ENCODE measurements at regions not wholly inside any gene's neighbourhood (a gene's known extent, or its start where the extent isn't known, plus 50 kb on each side); places are given as distances from the start of the nearest gene placed in this dataset.

DNA sequence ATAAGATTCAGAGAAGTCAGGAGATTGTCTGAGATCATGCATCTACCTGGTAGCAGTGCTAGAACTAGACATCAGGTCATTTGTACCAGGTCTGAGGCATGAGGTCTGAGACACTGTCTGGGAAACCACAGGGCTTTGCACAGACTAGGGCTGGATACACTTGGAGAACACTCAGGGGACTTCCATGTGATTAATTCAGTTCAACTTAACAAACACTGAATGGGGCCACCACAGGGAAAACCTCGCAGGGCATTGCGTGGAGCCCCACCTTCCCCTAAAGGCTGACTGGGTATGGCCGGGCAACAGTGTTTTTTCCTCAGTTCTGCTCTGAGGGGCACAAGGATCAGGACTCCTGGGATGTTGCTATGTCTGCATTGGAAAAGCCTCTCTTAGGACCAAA lies 86.5 kb upstream of the WARS2 start:
- TF ChIP-seq, protein P1, sequence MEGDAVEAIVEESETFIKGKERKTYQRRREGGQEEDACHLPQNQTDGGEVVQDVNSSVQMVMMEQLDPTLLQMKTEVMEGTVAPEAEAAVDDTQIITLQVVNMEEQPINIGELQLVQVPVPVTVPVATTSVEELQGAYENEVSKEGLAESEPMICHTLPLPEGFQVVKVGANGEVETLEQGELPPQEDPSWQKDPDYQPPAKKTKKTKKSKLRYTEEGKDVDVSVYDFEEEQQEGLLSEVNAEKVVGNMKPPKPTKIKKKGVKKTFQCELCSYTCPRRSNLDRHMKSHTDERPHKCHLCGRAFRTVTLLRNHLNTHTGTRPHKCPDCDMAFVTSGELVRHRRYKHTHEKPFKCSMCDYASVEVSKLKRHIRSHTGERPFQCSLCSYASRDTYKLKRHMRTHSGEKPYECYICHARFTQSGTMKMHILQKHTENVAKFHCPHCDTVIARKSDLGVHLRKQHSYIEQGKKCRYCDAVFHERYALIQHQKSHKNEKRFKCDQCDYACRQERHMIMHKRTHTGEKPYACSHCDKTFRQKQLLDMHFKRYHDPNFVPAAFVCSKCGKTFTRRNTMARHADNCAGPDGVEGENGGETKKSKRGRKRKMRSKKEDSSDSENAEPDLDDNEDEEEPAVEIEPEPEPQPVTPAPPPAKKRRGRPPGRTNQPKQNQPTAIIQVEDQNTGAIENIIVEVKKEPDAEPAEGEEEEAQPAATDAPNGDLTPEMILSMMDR (IDR thresholded peaks at IDR 0.05): no peak
- TF ChIP-seq POLR2A (IDR thresholded peaks at IDR 0.05): no peak
- TF ChIP-seq EP300 (IDR thresholded peaks at IDR 0.05): no peak
- no peak for TF ChIP-seq POLR2AphosphoS5 (IDR thresholded peaks at IDR 0.05)
